ENCODE measurements at regions not wholly inside any gene's neighbourhood (a gene's known extent, or its start where the extent isn't known, plus 50 kb on each side); places are given as distances from the start of the nearest gene placed in this dataset.

DNA sequence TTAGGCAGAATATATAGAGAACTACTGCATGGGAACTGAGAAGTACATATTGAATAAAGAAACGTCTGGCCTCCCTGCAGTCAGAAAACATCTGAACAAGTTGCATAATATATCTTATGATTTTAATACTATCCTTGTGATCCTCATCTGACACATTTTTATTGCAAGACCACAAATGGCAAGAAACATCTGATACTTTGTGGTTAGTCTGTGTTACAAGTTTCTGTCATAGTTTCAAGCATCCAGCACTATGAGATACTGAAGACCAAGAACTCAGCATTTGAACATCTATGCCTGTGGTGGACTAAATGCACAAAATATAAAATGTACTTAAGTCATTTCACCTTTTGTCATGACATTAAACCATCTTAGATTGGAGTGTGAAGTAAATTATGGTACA lies 1175.8 kb upstream of the MIR17HG start:
- DNase-seq (ENCODE audit: low spot score) (no peak), ATAC-seq (no peak)

DNA sequence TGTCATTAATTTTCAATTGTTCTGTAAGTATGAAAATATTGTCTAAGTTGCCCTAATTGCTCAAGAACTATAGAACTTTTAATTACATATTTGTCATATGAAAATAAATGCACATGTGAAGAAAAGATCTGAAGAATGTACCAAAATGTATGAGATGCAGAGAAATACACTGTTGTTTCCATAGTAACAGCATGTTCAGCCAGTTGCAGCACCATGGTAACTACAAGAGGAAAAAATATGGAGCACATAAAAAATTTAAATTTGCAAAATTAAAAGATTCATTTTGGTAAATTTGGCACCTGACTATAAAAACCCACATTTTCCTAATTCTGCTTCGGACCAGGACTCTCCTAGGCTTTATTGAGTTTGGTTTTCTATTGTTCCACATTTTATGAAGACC lies 1170.0 kb upstream of the MIR17HG start:
- DNase-seq (ENCODE audit: low spot score) (no peak), ATAC-seq (no peak)

DNA sequence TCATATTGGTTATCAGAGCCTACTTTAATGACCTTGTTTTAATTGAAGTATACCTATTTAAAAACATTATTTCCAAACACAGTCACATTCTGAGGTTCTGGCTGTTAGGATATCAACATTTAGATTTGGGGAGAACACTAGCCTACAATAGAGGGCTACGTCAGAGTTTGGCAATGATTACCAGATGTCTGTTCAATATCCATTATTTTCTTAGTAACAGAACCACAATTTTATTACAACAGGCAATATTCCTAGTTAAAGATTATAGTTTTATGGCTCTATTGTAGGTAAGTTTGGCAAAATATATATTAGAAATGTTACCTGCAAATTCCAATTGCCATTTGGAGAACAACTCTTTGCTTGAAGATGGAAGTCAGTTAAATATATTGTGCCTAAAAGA lies 1163.1 kb upstream of the MIR17HG start:
- no peak for ATAC-seq

GRCh38 chr13:90185734-90186133 lies 1161.8 kb upstream of the MIR17HG start:
- no peak for ATAC-seq

More for the DNA sequence above, 1163.1 kb upstream of the MIR17HG start:
- DNase-seq (ENCODE audit: low spot score): no peak

DNA sequence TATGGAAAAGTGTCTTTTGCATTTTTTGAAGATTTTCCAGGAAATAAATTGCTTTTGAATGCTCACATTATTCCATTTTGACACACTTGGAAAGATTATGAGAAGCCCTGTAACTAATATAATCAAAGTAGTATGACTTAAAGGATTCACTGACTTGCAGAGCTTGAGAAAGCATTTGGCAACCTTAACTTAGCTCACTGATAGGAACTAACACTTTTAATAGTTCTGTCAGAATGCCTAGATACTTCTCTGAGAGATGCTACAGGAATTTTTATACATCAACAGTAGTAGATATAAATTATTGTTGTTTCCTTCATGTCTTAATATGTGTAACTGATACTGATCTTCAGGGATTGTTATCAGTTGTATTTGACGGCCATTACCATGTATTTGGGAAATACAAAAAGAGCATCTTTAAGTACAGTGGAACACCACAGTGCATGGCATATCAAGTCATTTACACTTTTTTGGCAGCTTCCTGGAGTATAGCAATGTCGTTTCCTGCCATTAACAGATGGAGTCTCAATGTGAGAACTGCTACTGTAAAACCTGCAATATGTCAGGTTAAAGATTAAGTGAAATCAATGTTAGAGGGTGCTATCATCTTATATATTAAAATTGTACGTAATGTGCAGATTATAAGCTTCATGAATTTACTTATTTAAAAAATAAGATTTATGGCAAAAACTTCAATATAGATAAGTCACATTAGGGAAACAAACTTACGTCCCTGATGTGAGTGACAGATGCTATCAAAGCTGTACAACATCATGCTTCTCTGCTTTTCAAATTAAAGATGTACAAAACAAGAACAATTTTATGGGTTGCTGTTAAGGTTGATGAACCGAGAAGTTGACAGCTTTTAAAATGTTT lies 1159.8 kb upstream of the MIR17HG start:
- DNase-seq (ENCODE audit: low spot score) (no peak), ATAC-seq (no peak)

More at GRCh38 chr13:90185734-90186133, 1161.8 kb upstream of the MIR17HG start:
- DNase-seq (ENCODE audit: low spot score): no peak

- DNase-seq (ENCODE audit: low spot score): no peak
- ATAC-seq: no peak
Measured at GRCh38 chr13:90188351-90188636, 1159.2 kb upstream of the MIR17HG start.

DNA sequence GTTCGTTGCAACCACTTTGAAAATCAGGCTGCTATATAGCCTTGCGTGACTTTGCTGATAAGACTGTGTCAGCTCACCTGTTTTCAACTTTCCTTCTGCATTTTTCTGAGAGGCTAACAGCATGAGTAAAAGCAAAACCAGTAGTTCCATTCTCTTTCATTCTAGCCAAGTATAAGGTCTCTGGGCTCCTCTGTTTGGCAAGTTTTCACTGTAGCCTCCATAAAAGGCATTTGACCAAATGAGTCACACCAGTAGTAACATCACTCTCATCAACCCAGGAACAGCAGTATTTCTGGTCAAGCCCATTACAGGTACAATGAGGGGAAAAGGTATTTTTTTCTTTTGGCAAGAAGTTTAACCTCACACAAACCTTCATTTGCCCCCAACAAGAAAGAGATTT lies 1149.8 kb upstream of the MIR17HG start:
- ATAC-seq (no peak), DNase-seq (ENCODE audit: low spot score) (no peak)

DNA sequence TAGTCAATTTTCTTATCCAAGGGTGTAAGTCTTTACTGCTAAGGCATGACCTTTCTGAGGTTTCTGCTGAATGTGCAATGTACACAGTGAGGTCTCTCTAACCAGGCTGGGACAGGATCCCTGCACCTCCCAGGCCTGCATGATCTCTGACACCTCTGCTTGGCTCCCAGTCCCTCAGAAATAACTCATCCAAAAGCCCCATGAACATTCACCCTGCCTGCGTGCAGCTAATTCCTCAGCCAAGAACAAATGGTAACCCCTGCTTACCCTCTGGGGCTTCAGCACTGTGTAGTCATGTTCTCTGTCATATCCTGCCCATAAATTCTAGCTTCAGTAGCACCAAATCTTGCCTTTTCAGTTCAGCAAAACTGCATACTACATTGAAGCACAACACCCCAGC lies 1146.3 kb upstream of the MIR17HG start:
- DNase-seq (ENCODE audit: low spot score) (no peak), ATAC-seq (peak; percentile 34)

- no peak for DNase-seq (ENCODE audit: low spot score)
- no peak for ATAC-seq
Measured at GRCh38 chr13:90201676-90202460, 1145.6 kb upstream of the MIR17HG start.

DNA sequence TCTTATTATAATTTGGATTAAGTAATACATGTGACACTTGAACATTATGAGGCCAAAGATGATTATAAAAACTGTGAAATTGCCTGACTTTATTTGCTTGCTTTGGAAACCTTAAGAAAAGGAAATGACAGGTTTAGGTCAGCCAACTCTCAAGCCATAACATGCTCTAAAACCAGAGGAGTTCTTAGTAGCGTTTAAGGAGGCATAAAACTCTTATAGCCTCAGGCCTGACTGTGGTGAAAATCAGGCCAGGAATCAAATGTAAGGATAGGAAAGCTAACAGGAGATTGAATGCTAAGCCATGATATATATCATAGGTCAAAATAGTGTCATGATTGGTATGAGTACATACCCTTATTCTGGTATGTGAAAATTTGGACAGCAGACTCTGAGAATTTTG lies 1142.4 kb upstream of the MIR17HG start:
- no peak for ATAC-seq
- no peak for DNase-seq (ENCODE audit: low spot score)

GRCh38 chr13:90205911-90206310 lies 1141.6 kb upstream of the MIR17HG start:
- ATAC-seq: no peak
- DNase-seq (ENCODE audit: low spot score): no peak

DNA sequence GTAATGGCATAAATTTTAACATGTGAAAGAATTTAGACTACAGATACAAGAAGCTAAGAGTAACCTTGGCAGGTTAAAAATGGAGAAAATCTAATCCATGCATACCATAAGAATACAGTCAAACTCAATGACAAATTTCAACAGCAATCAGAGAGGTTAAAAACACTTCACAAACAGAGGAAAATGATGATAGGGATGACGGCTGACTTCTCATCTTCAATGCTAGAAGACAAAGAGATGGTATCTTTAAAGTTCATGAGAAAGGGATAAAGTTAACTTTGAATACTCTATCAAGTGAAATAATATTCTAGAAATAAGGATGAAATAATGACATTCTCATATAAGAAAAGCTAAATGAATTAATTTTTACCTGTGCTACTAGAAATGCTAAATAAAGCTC lies 1130.2 kb upstream of the MIR17HG start:
- DNase-seq (ENCODE audit: low spot score) (no peak), ATAC-seq (no peak)

DNA sequence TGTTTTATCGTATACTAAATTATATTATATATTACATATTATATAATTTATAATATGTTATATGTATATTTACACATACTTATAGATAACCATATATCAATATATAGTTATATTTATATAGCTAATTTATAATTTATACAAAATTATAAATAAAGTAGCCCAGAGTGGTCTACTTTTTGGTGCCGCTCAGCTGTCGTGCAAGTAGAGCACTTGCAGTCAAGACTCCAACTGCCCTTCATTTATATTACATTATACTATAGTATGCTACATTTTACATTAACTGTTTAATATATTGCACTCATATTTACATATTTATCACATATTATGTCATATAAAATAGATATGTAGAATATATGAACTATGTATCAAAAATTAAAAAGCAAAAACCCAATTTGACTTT lies 1124.7 kb upstream of the MIR17HG start:
- ATAC-seq (no peak), DNase-seq (ENCODE audit: low spot score) (no peak)

DNA sequence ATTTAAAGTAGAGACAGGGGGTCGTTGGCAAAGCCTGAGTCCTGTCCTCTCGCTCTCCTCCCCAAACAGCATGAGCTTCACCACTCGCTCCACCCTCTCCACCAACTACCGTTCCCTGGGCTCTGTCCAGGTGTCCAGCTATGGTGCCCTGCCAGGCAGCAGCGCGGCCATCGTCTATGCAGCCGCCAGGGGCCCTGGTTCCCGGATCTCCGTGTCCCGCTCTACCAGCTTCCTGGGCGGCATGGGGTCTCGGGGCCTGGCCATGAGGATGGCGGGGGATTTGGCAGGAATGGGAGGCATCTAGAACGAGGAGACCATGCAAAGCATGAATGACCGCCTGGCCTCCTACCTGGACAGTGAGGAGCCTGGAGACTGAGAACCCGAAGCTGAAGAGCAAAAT lies 1117.2 kb upstream of the MIR17HG start:
- DNase-seq (ENCODE audit: low spot score): no peak
- ATAC-seq: no peak

- ATAC-seq (no peak), DNase-seq (ENCODE audit: low spot score) (no peak)
Measured at GRCh38 chr13:90232291-90232690, 1115.2 kb upstream of the MIR17HG start.

GRCh38 chr13:90233933-90234672 lies 1113.4 kb upstream of the MIR17HG start:
- ATAC-seq (no peak), DNase-seq (ENCODE audit: low spot score) (no peak)

DNA sequence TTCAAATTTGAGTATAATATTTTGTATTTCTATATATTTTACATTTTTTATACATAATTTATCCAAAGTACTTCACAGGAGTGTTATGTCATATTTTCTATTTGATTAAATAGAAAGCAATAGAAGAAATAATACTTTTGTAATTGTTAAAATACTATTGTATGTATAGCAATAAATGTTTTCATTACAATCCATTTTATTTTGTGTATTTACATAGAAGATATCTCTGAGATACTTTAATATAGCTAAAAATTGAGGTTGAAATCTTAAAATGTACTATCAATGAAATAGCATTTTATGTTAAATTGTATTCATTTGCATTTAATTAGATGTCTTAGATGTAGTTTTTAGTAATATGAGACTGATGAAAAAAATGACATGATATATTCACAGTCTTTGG lies 1109.6 kb upstream of the MIR17HG start:
- ATAC-seq (no peak), DNase-seq (ENCODE audit: low spot score) (no peak)

- DNase-seq (ENCODE audit: low spot score): no peak
- no peak for ATAC-seq
Measured at GRCh38 chr13:90238413-90238812, 1109.1 kb upstream of the MIR17HG start.

- ATAC-seq (no peak), DNase-seq (ENCODE audit: low spot score) (no peak)
Measured at GRCh38 chr13:90239130-90239529, 1108.4 kb upstream of the MIR17HG start.

GRCh38 chr13:90246005-90246404 lies 1101.5 kb upstream of the MIR17HG start:
- DNase-seq (ENCODE audit: low spot score): no peak
- ATAC-seq: no peak

DNA sequence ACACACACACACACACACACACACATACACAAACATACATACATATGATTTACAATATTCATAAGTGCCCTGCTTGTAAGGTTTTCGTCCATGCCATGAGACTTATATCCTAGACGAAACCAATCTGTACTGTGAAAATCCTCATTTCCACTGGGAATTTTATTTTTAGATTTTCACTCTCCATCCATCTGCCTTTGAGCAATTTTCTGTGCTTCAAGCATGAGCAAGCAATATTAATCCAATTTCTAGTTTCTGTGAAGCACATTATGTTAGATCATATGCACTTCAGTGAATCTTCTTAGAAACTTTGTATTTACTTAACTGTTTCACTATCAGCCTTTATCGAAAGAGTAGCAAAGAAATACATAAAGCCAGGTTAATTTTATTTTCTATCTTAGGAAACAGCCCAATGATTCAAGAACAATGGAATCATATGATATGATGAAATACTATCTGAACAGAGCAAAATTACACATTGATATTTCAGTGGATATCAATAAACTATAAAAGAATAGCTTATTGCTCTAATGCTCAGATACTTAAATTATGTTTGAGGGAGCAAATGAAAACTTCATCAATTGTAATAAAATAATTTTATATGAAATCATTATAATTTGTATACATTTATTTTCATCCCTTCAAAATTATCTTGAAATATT lies 1100.7 kb upstream of the MIR17HG start:
- ATAC-seq: no peak

More for the DNA sequence above, 1100.7 kb upstream of the MIR17HG start:
- no peak for DNase-seq (ENCODE audit: low spot score)

Measured in left lobe of liver (tissue), 2 donors.